ENCODE measurements at regions not wholly inside any gene's neighbourhood (a gene's known extent, or its start where the extent isn't known, plus 50 kb on each side); places are given as distances from the start of the nearest gene placed in this dataset.

- peaks cover 0 to 2% of the 10 kb centered on the region in 2 experiments for H3K27me3 ChIP-seq (ENCODE audit: control insufficient read depth in 2 of 2, insufficient read depth in 2 of 2, low read length in 2 of 2)
- BruUV-seq (replicated peaks) = no TSS peak
- H3K36me3 ChIP-seq (ENCODE audit: control insufficient read depth in 2 of 2, extremely low read depth in 1 of 2, insufficient read depth in 2 of 2, low read length in 2 of 2) = no peaks in the 10 kb centered on the region
- H3K9me3 ChIP-seq (replicated peaks; ENCODE audit: control insufficient read depth, insufficient read depth, low read length) = no peaks in the 10 kb centered on the region
- DNase-seq (ENCODE audit: low read depth, low spot score) (no peak), FAIRE-seq (no peak)
- TF ChIP-seq FOS (IDR thresholded peaks at IDR 0.05; ENCODE audit: borderline replicate concordance, insufficient read depth, low read length) = peak; percentile 47
- TF ChIP-seq POLR2AphosphoS5 (IDR thresholded peaks at IDR 0.05; ENCODE audit: insufficient read depth, low read depth, low read length) = no peak
- TF ChIP-seq EZH2 (IDR thresholded peaks at IDR 0.05; ENCODE audit: borderline replicate concordance, low read depth, low read length, severe bottlenecking) = no peak
- TF ChIP-seq JUN (IDR thresholded peaks at IDR 0.05; ENCODE audit: borderline replicate concordance, insufficient read depth, insufficient read length, low read depth) = peak; percentile 31
- TF ChIP-seq, protein P1, sequence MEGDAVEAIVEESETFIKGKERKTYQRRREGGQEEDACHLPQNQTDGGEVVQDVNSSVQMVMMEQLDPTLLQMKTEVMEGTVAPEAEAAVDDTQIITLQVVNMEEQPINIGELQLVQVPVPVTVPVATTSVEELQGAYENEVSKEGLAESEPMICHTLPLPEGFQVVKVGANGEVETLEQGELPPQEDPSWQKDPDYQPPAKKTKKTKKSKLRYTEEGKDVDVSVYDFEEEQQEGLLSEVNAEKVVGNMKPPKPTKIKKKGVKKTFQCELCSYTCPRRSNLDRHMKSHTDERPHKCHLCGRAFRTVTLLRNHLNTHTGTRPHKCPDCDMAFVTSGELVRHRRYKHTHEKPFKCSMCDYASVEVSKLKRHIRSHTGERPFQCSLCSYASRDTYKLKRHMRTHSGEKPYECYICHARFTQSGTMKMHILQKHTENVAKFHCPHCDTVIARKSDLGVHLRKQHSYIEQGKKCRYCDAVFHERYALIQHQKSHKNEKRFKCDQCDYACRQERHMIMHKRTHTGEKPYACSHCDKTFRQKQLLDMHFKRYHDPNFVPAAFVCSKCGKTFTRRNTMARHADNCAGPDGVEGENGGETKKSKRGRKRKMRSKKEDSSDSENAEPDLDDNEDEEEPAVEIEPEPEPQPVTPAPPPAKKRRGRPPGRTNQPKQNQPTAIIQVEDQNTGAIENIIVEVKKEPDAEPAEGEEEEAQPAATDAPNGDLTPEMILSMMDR (IDR thresholded peaks at IDR 0.05; ENCODE audit: extremely low read depth in 1 of 2, insufficient read depth in 1 of 2, low read depth in 1 of 2, low read length in 2 of 2) = no peak
- no peak for TF ChIP-seq MAX (IDR thresholded peaks at IDR 0.05; ENCODE audit: insufficient read depth, insufficient read length)
- TF ChIP-seq MYC (IDR thresholded peaks at IDR 0.05; ENCODE audit: low read depth, low read length) = no peak
- no peak for TF ChIP-seq GATA2 (IDR thresholded peaks at IDR 0.05; ENCODE audit: insufficient read depth, insufficient read length, low read depth, low read length)
- TF ChIP-seq POLR2A (IDR thresholded peaks at IDR 0.05; ENCODE audit: low read depth, low read length) = no peak
- H3K9me1 ChIP-seq (replicated peaks; ENCODE audit: control insufficient read depth, extremely low read depth, insufficient read depth, low read length) = no peaks in the 10 kb centered on the region
- H3K4me1 ChIP-seq (ENCODE audit: control insufficient read depth, extremely low read depth, insufficient read depth, low read length) = peaks cover 14% of the 10 kb centered on the region
- ChIA-PET CTCF (interaction anchor here (0.7 to 3.9 kb wide), 6 partner anchors 18 to 684 kb away, joined by 4 to 120 read pairs (median 48); partner anchors contain the start of gene DLL1), POLR2A (no interaction called here)
- H3K9ac ChIP-seq (replicated peaks; ENCODE audit: extremely low read depth, insufficient read depth, low read length) = no peak overlapping the region
- dilution Hi-C loops (cut with MboI; ENCODE audit: extremely low pct_ligation_motif_present, low sequenced_read_pairs) = no loop called here
- no peaks in the 10 kb centered on the region for H3K79me2 ChIP-seq (ENCODE audit: control insufficient read depth, insufficient read depth, low read length)
- no peak overlapping the region for H3K4me2 ChIP-seq (ENCODE audit: insufficient read depth, low read length)
- no peak overlapping the region for H3K27ac ChIP-seq (ENCODE audit: insufficient read depth, low read depth, low read length)
- no peak overlapping the region for H3K4me3 ChIP-seq (replicated peaks in 1 of 3; ENCODE audit: insufficient read depth in 1 of 3, low read depth in 1 of 3, low read length in 3 of 3)
- intact Hi-C loops (cut with micrococcal nuclease) = loop anchor here (5.0 to 10.0 kb wide), 5 partner anchors 64 to 474 kb away; partner anchors contain the start of gene FAM120B
- H2AFZ ChIP-seq (ENCODE audit: low read depth, low read length) = no peak overlapping the region
- no peaks in the 10 kb centered on the region for H4K20me1 ChIP-seq (replicated peaks; ENCODE audit: control insufficient read depth, extremely low read depth, insufficient read depth, low read length)
Measured at GRCh38 chr6:169833258-169833794, 81.9 kb downstream of the ERMARD start.
